Endodermal cell (in vitro differentiated cells): ENCODE measurements at regions not wholly inside any gene's neighbourhood (a gene's known extent, or its start where the extent isn't known, plus 50 kb on each side); places are given as distances from the start of the nearest gene placed in this dataset.

Experiments
- DNase-seq: peaks from one replicate; pipeline ENCODE4 v3.0.0-alpha.2; 2017
- H3K27ac ChIP-seq: 2 replicates; pipeline ENCODE4 v1.5.1; 2013; ENCODE audit warnings: mild to moderate bottlenecking, low read depth, low read length, moderate library complexity
- H3K27me3 ChIP-seq: 2 replicates; pipeline ENCODE4 v1.6.1; 2013; ENCODE audit warnings: mild to moderate bottlenecking, low read length, moderate library complexity; ENCODE audit not compliant: insufficient read depth, control insufficient read depth, poor library complexity, severe bottlenecking
- H3K36me3 ChIP-seq: 2 replicates; pipeline ENCODE4 v1.7.0; 2013; ENCODE audit warnings: mild to moderate bottlenecking, low read length, moderate library complexity; ENCODE audit not compliant: control insufficient read depth, insufficient read depth
- H3K4me1 ChIP-seq: one replicate; pipeline ENCODE4 v1.7.0; 2013; ENCODE audit warnings: low read length; ENCODE audit not compliant: control insufficient read depth, insufficient read depth
- H3K4me3 ChIP-seq: 2 replicates; pipeline ENCODE4 v1.5.1; 2013; ENCODE audit warnings: mild to moderate bottlenecking, low read length, moderate library complexity
- H3K9ac ChIP-seq: 2 replicates; pipeline ENCODE4 v1.6.1; 2013; ENCODE audit warnings: mild to moderate bottlenecking, low read length, moderate library complexity; ENCODE audit not compliant: poor library complexity, severe bottlenecking; ENCODE audit errors: extremely low read depth
- H3K9me3 ChIP-seq: 2 replicates; pipeline ENCODE4 v1.6.1; 2013; ENCODE audit warnings: mild to moderate bottlenecking, low read length, moderate library complexity; ENCODE audit not compliant: control insufficient read depth
- H3K27ac Mint-ChIP-seq: 2 replicates; pipeline ENCODE4 v1.8.0; 2020; ENCODE audit warnings: mixed read lengths
- H3K27me3 Mint-ChIP-seq: 2 replicates; pipeline ENCODE4 v1.8.0; 2021; ENCODE audit warnings: mild to moderate bottlenecking, mixed read lengths; ENCODE audit not compliant: insufficient read depth
- H3K36me3 Mint-ChIP-seq: 2 replicates; pipeline ENCODE4 v1.8.0; 2020; ENCODE audit warnings: low read depth, mixed read lengths
- H3K4me1 Mint-ChIP-seq: 2 replicates; pipeline ENCODE4 v1.8.0; 2020; ENCODE audit warnings: mixed read lengths
- H3K4me3 Mint-ChIP-seq: 2 replicates; pipeline ENCODE4 v1.8.0; 2020; ENCODE audit warnings: mild to moderate bottlenecking, moderate library complexity, mixed read lengths
- H3K9me3 Mint-ChIP-seq: 2 replicates; pipeline ENCODE4 v1.8.0; 2020; ENCODE audit warnings: mild to moderate bottlenecking, mixed read lengths
- WGBS, 2 experiments: methylation state at CpG; one replicate each; pipeline versions ENCODE4 v1.1.5 to v1.1.7; 2013; ENCODE audit warnings: missing lambda C conversion rate in 2 of 2, mixed read lengths in 1 of 2; ENCODE audit not compliant: insufficient coverage in 1 of 2, insufficient read length in 1 of 2; 5-methylcytosine and 5-hydroxymethylcytosine counted together
- TF ChIP-seq, protein P1 (sequence below): fragments of 200-600 bp; sonication (generic); conservative IDR thresholded peaks from 2 replicates; pipeline ENCODE4 v1.5.0; 2021; ENCODE audit warnings: antibody characterized with exemption, mild to moderate bottlenecking

DNA sequence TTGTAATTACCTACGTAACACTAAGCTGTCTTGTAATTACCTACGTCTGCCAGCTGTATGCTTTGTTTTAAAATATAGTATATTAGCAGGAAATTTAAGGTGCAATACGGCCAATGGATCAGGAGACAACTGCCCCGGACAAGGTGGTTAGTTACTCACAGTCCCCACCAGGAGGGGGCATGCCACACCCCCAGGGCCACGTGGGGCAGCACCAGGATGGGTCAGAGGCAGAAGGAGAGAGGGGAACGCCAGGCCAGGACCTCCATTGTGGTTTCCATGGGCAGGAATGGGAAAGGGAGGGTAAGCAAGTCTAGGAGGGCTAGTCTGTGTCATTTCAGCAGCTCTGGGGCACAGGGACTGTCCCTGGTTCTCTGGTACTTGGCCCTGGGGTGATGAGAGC is 140.1 kb downstream of the URI1 start:
- Histone ChIP-seq H3K9me3 (no peaks in the 10 kb centered on the region), H3K27me3 (no peaks in the 10 kb centered on the region), H3K4me1 (no peaks in the 10 kb centered on the region), H3K27ac (no peak overlapping the region), H3K9ac (no peak overlapping the region), H3K4me3 (no peak overlapping the region), H3K36me3 (no peaks in the 10 kb centered on the region)
- H3K27me3 Mint-ChIP-seq: peaks cover 3% of the 10 kb centered on the region
- no peaks in the 10 kb centered on the region for H3K9me3 Mint-ChIP-seq
- TF ChIP-seq, protein P1, sequence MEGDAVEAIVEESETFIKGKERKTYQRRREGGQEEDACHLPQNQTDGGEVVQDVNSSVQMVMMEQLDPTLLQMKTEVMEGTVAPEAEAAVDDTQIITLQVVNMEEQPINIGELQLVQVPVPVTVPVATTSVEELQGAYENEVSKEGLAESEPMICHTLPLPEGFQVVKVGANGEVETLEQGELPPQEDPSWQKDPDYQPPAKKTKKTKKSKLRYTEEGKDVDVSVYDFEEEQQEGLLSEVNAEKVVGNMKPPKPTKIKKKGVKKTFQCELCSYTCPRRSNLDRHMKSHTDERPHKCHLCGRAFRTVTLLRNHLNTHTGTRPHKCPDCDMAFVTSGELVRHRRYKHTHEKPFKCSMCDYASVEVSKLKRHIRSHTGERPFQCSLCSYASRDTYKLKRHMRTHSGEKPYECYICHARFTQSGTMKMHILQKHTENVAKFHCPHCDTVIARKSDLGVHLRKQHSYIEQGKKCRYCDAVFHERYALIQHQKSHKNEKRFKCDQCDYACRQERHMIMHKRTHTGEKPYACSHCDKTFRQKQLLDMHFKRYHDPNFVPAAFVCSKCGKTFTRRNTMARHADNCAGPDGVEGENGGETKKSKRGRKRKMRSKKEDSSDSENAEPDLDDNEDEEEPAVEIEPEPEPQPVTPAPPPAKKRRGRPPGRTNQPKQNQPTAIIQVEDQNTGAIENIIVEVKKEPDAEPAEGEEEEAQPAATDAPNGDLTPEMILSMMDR: no peak
- H3K36me3 Mint-ChIP-seq: no peaks in the 10 kb centered on the region
- no peak overlapping the region for H3K4me3 Mint-ChIP-seq
- no peak for DNase-seq
- WGBS, 2 experiments: 75 to 87% methylated on average over 2 to 6 of the region's 6 CpGs
- no peaks in the 10 kb centered on the region for H3K4me1 Mint-ChIP-seq
- no peak overlapping the region for H3K27ac Mint-ChIP-seq

DNA sequence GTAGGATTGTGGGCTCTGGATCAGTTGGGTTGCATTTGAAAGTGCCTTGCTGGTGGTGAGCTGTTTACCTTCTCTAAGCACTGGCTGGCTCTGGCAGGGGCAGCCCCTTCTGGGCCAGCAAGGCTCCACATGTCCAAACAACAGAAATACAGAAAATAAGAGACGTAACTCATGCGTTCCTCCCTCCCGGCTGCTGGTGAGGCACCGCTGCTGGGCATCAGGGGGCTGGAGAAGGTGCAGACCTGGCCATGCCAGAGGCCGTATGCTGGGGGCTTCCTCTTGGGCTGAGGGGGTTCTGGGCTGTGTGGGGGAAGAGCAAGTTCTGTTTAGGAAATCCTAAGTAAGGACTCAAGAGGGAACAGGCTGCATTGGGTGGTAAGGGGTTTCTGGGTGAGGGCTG is 140.6 kb downstream of the URI1 start:
- no peaks in the 10 kb centered on the region for H3K27me3 ChIP-seq
- H3K27ac ChIP-seq: no peak overlapping the region
- Mint-ChIP-seq H3K4me3 (no peak overlapping the region), H3K27me3 (peaks cover 3% of the 10 kb centered on the region), H3K27ac (no peak overlapping the region), H3K4me1 (no peaks in the 10 kb centered on the region), H3K36me3 (no peaks in the 10 kb centered on the region), H3K9me3 (no peaks in the 10 kb centered on the region)
- WGBS, 2 experiments: 91% methylated on average over 5 of the region's 5 CpGs; no CpG with 5 or more reads in 1 of the 2 experiments
- DNase-seq: no peak
- no peaks in the 10 kb centered on the region for H3K9me3 ChIP-seq
- H3K36me3 ChIP-seq: no peaks in the 10 kb centered on the region
- H3K9ac ChIP-seq: no peak overlapping the region
- no peaks in the 10 kb centered on the region for H3K4me1 ChIP-seq
- no peak overlapping the region for H3K4me3 ChIP-seq
- TF ChIP-seq, protein P1: no peak

DNA sequence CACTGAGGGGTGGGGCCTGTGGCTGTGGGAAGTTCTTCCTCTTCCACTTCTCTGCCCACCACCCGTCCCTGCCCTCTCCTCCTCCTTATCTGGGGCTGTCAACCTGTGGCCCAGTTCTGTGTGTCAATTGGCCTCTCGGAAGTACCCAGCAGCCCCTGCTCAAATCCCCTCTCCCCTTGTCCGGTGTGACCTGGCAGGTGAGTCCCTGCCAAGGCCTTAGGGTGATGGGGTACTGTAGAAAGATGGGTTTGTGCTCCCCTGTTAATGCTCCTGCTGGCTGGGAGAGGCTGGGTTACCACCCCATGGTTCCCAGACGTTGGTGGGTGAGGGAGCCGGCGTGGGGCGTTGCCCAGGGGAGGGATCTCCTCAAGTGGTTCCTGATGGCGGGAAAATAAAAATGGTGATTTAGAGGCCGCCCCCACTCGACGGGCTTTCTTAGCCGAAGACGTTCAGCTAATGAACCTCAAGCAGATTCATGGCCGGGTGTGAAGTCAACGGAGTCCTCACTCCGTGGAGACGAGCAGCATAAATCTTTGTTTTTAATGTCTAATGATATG is 141.2 kb downstream of the URI1 start:
- TF ChIP-seq, protein P1: no peak
- Histone ChIP-seq H3K4me1 (no peaks in the 10 kb centered on the region), H3K9ac (no peak overlapping the region), H3K27ac (no peak overlapping the region), H3K27me3 (no peaks in the 10 kb centered on the region), H3K36me3 (no peaks in the 10 kb centered on the region), H3K9me3 (no peaks in the 10 kb centered on the region), H3K4me3 (no peak overlapping the region)
- H3K27ac Mint-ChIP-seq: no peak overlapping the region
- H3K9me3 Mint-ChIP-seq: no peaks in the 10 kb centered on the region
- 89 to 98% methylated on average over 10 to 16 of the region's 17 CpGs for WGBS, 2 experiments
- no peak overlapping the region for H3K4me3 Mint-ChIP-seq
- H3K36me3 Mint-ChIP-seq: no peaks in the 10 kb centered on the region
- H3K27me3 Mint-ChIP-seq: peaks cover 3% of the 10 kb centered on the region
- no peaks in the 10 kb centered on the region for H3K4me1 Mint-ChIP-seq
- DNase-seq: no peak
